ENCODE measurements at regions not wholly inside any gene's neighbourhood (a gene's known extent, or its start where the extent isn't known, plus 50 kb on each side); places are given as distances from the start of the nearest gene placed in this dataset.

DNA sequence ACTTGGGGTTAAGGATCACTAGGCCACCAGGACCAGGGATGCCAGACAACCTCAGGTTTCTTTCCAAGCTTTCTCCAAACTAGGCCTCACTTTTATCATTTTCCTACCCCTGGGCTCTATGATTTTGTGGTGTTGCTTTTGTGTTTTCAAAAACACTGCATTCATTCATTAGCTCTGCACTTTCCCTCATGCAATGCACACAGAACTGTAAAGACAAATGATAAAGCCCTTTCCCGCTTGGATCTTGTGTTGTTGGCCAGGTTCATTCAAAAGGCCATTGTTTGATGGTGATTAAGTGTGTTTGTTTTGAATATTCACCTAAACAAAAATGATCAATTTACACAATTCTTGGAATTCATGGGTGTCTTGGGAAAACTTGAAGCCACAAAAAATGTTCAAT is 210.7 kb upstream of the TNP1 start:
- TF ChIP-seq, protein P1, sequence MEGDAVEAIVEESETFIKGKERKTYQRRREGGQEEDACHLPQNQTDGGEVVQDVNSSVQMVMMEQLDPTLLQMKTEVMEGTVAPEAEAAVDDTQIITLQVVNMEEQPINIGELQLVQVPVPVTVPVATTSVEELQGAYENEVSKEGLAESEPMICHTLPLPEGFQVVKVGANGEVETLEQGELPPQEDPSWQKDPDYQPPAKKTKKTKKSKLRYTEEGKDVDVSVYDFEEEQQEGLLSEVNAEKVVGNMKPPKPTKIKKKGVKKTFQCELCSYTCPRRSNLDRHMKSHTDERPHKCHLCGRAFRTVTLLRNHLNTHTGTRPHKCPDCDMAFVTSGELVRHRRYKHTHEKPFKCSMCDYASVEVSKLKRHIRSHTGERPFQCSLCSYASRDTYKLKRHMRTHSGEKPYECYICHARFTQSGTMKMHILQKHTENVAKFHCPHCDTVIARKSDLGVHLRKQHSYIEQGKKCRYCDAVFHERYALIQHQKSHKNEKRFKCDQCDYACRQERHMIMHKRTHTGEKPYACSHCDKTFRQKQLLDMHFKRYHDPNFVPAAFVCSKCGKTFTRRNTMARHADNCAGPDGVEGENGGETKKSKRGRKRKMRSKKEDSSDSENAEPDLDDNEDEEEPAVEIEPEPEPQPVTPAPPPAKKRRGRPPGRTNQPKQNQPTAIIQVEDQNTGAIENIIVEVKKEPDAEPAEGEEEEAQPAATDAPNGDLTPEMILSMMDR (IDR thresholded peaks at IDR 0.05; ENCODE audit: insufficient read depth, low read length, poor library complexity, severe bottlenecking) = no peak
- no peak for TF ChIP-seq EZH2phosphoT487 (conservative IDR thresholded peaks at IDR 0.05; ENCODE audit: low read length)

All from SU-DHL-6 (cell line).